HCT116 (cell line): ENCODE measurements at regions not wholly inside any gene's neighbourhood (a gene's known extent, or its start where the extent isn't known, plus 50 kb on each side); places are given as distances from the start of the nearest gene placed in this dataset.

Source experiments
- ATAC-seq: fragments of 200-7000 bp; cut with Tn5 transposase; 2 replicates; pipeline ENCODE4 v1.9.1; 2020; ENCODE audit warnings: mild to moderate bottlenecking, moderate library complexity
- BruUV-seq: library from RNA; stranded (reverse); fragments of 400-500 nt; replicated peaks from 2 replicates; lab custom pipeline; 2021; lab: Mats Ljungman, UMichigan
- CTCF ChIA-PET: fragments of 300-600 bp; sonication (Branson Sonifier 250); formaldehyde crosslinking; loops from one replicate; lab custom pipeline; 2021; ENCODE audit warnings: antibody characterized with exemption; lab: Charles Lee
- POLR2A ChIA-PET: fragments of 300-600, 350-600 bp; sonication (Branson Sonifier 250); formaldehyde crosslinking; loops from one replicate; lab custom pipeline; 2021; ENCODE audit warnings: antibody characterized with exemption; lab: Charles Lee
- RAD21 ChIA-PET, 2 experiments: fragments of 300-600 bp; sonication (Branson Sonifier 250); formaldehyde crosslinking; loops; one replicate each; lab custom pipeline; 2023; ENCODE audit warnings: low total read pairs in 2 of 2; ENCODE audit not compliant: uncharacterized antibody in 2 of 2, unreplicated experiment in 2 of 2, low non-redundant PET in 1 of 2; lab: Charles Lee
- DNase-seq: peaks from one replicate; pipeline ENCODE4 v3.0.0-alpha.2; 2010; ENCODE audit warnings: low read depth, low spot score
- H2AFZ ChIP-seq: fragments of 200-600 bp; shearing (Covaris generic), sonication (generic); 2 replicates; pipeline ENCODE4 v1.6.1; 2017; ENCODE audit warnings: low read depth, mixed run types, mixed read lengths, antibody characterized with exemption, low read length; ENCODE audit not compliant: poor library complexity, severe bottlenecking
- H3K27ac ChIP-seq: 2 replicates; pipeline ENCODE4 v1.5.1; 2012; ENCODE audit warnings: low read depth, low read length
- H3K27me3 ChIP-seq: fragments of 200-600 bp; sonication (generic); 2 replicates; pipeline ENCODE4 v1.6.1; 2016; ENCODE audit warnings: mixed run types, low read length, mixed read lengths; ENCODE audit not compliant: insufficient read depth
- H3K36me3 ChIP-seq, 2 experiments: fragments of 200-500 bp in 1 of 2; fragments of 200-600 bp in 1 of 2; sonication (Bioruptor generic) in 1 of 2; sonication (generic) in 1 of 2; 2 replicates each; pipeline versions ENCODE4 v1.5.1 to v1.6.1; 2014 to 2016; ENCODE audit warnings: low read length in 2 of 2, inconsistent platforms in 1 of 2, mixed read lengths in 1 of 2, mixed run types in 1 of 2; ENCODE audit not compliant: insufficient read depth in 2 of 2, control insufficient read depth in 1 of 2
- H3K4me1 ChIP-seq, 2 experiments: fragments of 200-600 bp in 1 of 2; sonication (generic) in 1 of 2; 2 replicates each; pipeline versions ENCODE4 v1.5.1 to v1.6.1; 2012 to 2017; ENCODE audit warnings: low read length in 2 of 2, inconsistent platforms in 1 of 2, mild to moderate bottlenecking in 1 of 2, mixed read lengths in 1 of 2, mixed run types in 1 of 2, moderate library complexity in 1 of 2; ENCODE audit not compliant: insufficient read depth in 2 of 2, control insufficient read depth in 1 of 2
- H3K4me2 ChIP-seq: fragments of 200-600 bp; sonication (generic); 2 replicates; pipeline ENCODE4 v1.6.1; 2017; ENCODE audit warnings: mixed run types, low read length, mixed read lengths
- H3K4me3 ChIP-seq, 2 experiments: fragments of 200-600 bp in 1 of 2; sonication (generic) in 1 of 2; replicated peaks in 1 of 2; 2 replicates each; pipeline ENCODE4 v1.5.1; 2011 to 2016; ENCODE audit warnings: low read length in 2 of 2, control low read depth in 1 of 2, low read depth in 1 of 2, mild to moderate bottlenecking in 1 of 2, mixed read lengths in 1 of 2, mixed run types in 1 of 2
- H3K79me2 ChIP-seq: fragments of 200-600 bp; sonication (generic); 2 replicates; pipeline ENCODE4 v1.6.1; 2017; ENCODE audit warnings: mild to moderate bottlenecking, mixed run types, low read length, moderate library complexity, mixed read lengths; ENCODE audit not compliant: insufficient read depth
- H3K9ac ChIP-seq: fragments of 200-600 bp; sonication (generic); 2 replicates; pipeline ENCODE4 v1.6.1; 2016; ENCODE audit warnings: low read length, mixed read lengths
- H3K9me2 ChIP-seq: fragments of 200-600 bp; sonication (generic), shearing (Covaris generic); 2 replicates; pipeline ENCODE4 v1.6.1; 2017; ENCODE audit warnings: mixed run types, mild to moderate bottlenecking, moderate library complexity; ENCODE audit not compliant: insufficient read depth
- H3K9me3 ChIP-seq, 2 experiments: fragments of 200-500 bp in 1 of 2; fragments of 200-600 bp in 1 of 2; sonication (Bioruptor generic) in 1 of 2; sonication (generic) in 1 of 2; 2 replicates each; pipeline ENCODE4 v1.6.1; 2014 to 2017; ENCODE audit warnings: low read length in 2 of 2, mixed read lengths in 2 of 2, inconsistent platforms in 1 of 2, low read depth in 1 of 2, mild to moderate bottlenecking in 1 of 2, mixed run types in 1 of 2, moderate library complexity in 1 of 2; ENCODE audit not compliant: control insufficient read depth in 1 of 2, insufficient read depth in 1 of 2
- H4K20me1 ChIP-seq: fragments of 200-600 bp; sonication (generic), shearing (Covaris generic); 2 replicates; pipeline ENCODE4 v1.6.1; 2017; ENCODE audit warnings: mixed run types, mild to moderate bottlenecking, moderate library complexity; ENCODE audit not compliant: insufficient read depth
- ATF3 ChIP-seq: IDR thresholded peaks from 2 replicates; pipeline ENCODE4 v1.6.1; 2012
- ELF1 ChIP-seq: IDR thresholded peaks from 2 replicates; pipeline ENCODE4 v1.6.1; 2012; ENCODE audit warnings: low read depth, borderline replicate concordance
- EZH2phosphoT487 ChIP-seq: fragments of 200-600 bp; IDR thresholded peaks from 2 replicates; pipeline ENCODE4 v1.6.1; 2018; ENCODE audit warnings: antibody characterized with exemption, borderline replicate concordance
- JUND ChIP-seq: IDR thresholded peaks from 2 replicates; pipeline ENCODE4 v1.6.1; 2012
- POLR2AphosphoS5 ChIP-seq: IDR thresholded peaks from 2 replicates; pipeline ENCODE4 v1.6.1; 2011; ENCODE audit warnings: mild to moderate bottlenecking, low read depth, low read length, moderate library complexity
- RAD21 ChIP-seq: IDR thresholded peaks from 2 replicates; pipeline ENCODE4 v1.6.1; 2012; ENCODE audit warnings: low read depth, mild to moderate bottlenecking
- SRF ChIP-seq: IDR thresholded peaks from 2 replicates; pipeline ENCODE4 v1.6.1; 2012; ENCODE audit warnings: low read depth
- ZFX ChIP-seq: fragments of 450-650 bp; IDR thresholded peaks from 2 replicates; pipeline ENCODE4 v1.6.1; 2017
- ZNF274 ChIP-seq: fragments of 200-500 bp; sonication (Bioruptor generic); IDR thresholded peaks from 2 replicates; pipeline ENCODE4 v1.6.1; 2014; ENCODE audit warnings: mild to moderate bottlenecking, low read depth, low read length, inconsistent platforms
- intact Hi-C: fragments of 100-400 bp; cut with micrococcal nuclease; formaldehyde crosslinking; loops from 2 replicates; pipeline ENCODE4 v1.10.0; 2022
- TF ChIP-seq, protein P1 (sequence below): IDR thresholded peaks from 2 replicates; pipeline ENCODE4 v1.6.1; 2012
- TF ChIP-seq, protein P2 (sequence below): IDR thresholded peaks from 2 replicates; pipeline ENCODE4 v1.6.1; 2011; ENCODE audit warnings: mild to moderate bottlenecking, low read length, moderate library complexity; ENCODE audit not compliant: insufficient replicate concordance; ENCODE audit errors: extremely low read depth

DNA sequence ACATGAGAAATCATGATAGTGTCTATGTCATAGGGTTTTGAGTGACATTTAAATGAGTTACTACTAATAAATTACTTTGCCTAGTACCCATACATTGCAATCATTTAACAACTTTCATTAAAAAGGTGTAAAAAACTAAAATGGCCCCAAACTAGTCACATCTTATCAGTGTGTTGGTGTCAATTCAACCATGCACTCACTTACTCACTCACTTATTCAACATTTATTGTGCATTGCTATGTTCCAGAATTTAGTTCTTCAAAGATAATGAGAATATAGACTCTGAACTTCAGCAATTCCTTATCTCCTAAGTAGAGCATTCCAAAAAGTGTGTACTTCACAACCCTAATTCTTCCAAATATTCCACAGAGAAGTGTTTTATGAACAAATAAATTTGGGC, 965.7 kb downstream of the REEP3 start:
- H3K9me3 ChIP-seq: no peaks in the 10 kb centered on the region
- no peaks in the 10 kb centered on the region for H3K4me1 ChIP-seq
- TF ChIP-seq ATF3: no peak
- TF ChIP-seq JUND: no peak
- no peak for TF ChIP-seq ZNF274
- TF ChIP-seq, protein P1, sequence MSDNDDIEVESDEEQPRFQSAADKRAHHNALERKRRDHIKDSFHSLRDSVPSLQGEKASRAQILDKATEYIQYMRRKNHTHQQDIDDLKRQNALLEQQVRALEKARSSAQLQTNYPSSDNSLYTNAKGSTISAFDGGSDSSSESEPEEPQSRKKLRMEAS: no peak
- TF ChIP-seq ELF1: no peak
- TF ChIP-seq ZFX: no peak
- TF ChIP-seq POLR2AphosphoS5: no peak
- TF ChIP-seq, protein P2, sequence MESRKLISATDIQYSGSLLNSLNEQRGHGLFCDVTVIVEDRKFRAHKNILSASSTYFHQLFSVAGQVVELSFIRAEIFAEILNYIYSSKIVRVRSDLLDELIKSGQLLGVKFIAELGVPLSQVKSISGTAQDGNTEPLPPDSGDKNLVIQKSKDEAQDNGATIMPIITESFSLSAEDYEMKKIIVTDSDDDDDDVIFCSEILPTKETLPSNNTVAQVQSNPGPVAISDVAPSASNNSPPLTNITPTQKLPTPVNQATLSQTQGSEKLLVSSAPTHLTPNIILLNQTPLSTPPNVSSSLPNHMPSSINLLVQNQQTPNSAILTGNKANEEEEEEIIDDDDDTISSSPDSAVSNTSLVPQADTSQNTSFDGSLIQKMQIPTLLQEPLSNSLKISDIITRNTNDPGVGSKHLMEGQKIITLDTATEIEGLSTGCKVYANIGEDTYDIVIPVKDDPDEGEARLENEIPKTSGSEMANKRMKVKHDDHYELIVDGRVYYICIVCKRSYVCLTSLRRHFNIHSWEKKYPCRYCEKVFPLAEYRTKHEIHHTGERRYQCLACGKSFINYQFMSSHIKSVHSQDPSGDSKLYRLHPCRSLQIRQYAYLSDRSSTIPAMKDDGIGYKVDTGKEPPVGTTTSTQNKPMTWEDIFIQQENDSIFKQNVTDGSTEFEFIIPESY: no peak
- TF ChIP-seq SRF: no peak
- no peak for TF ChIP-seq RAD21
- TF ChIP-seq EZH2phosphoT487: no peak
- intact Hi-C loops: no loop called here
- H3K4me3 ChIP-seq: no peak overlapping the region
- no peak overlapping the region for H3K9ac ChIP-seq
- no peaks in the 10 kb centered on the region for H3K36me3 ChIP-seq
- no peak overlapping the region for H3K4me2 ChIP-seq
- ChIA-PET POLR2A (no interaction called here), CTCF (no interaction called here), RAD21 (no interaction called here)
- no peaks in the 10 kb centered on the region for H4K20me1 ChIP-seq
- no peaks in the 10 kb centered on the region for H3K79me2 ChIP-seq
- H3K27me3 ChIP-seq: no peaks in the 10 kb centered on the region
- H2AFZ ChIP-seq: no peak overlapping the region
- no peak for DNase-seq
- H3K9me2 ChIP-seq: no peaks in the 10 kb centered on the region
- no peak for ATAC-seq
- no peak overlapping the region for H3K27ac ChIP-seq
- BruUV-seq: no TSS peak
